GM12872 (cell line): ENCODE measurements at regions not wholly inside any gene's neighbourhood (a gene's known extent, or its start where the extent isn't known, plus 50 kb on each side); places are given as distances from the start of the nearest gene placed in this dataset.
A peak's percentile ranks its signal among the peaks of the same experiment; 100 is the strongest.

Experiments
- TF ChIP-seq, protein P1 (sequence below): IDR thresholded peaks from 3 replicates; pipeline ENCODE4 v1.5.1; 2011; ENCODE audit warnings: low read depth, mild to moderate bottlenecking, low read length, moderate library complexity; ENCODE audit not compliant: insufficient read depth

DNA sequence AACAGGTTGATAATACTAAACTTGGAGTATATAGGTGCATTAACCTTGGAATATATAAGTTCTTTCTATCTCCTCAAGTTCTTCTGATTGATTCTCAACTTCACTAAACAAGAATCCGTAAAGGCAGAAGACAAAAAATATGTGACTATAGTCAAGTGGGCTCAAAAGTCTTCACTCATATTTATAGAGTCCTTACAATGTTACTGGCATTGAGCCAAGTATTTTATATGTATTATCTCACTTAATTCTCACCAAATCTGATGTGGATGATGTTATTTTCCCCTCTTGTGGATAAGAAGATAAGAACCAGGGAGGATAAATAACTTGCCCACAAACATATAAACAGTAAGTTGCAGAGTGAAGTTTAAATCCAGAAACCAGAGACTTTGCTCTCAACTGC lies 486.9 kb downstream of the LRRIQ3 start:
- TF ChIP-seq, protein P1, sequence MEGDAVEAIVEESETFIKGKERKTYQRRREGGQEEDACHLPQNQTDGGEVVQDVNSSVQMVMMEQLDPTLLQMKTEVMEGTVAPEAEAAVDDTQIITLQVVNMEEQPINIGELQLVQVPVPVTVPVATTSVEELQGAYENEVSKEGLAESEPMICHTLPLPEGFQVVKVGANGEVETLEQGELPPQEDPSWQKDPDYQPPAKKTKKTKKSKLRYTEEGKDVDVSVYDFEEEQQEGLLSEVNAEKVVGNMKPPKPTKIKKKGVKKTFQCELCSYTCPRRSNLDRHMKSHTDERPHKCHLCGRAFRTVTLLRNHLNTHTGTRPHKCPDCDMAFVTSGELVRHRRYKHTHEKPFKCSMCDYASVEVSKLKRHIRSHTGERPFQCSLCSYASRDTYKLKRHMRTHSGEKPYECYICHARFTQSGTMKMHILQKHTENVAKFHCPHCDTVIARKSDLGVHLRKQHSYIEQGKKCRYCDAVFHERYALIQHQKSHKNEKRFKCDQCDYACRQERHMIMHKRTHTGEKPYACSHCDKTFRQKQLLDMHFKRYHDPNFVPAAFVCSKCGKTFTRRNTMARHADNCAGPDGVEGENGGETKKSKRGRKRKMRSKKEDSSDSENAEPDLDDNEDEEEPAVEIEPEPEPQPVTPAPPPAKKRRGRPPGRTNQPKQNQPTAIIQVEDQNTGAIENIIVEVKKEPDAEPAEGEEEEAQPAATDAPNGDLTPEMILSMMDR, result no peak

DNA sequence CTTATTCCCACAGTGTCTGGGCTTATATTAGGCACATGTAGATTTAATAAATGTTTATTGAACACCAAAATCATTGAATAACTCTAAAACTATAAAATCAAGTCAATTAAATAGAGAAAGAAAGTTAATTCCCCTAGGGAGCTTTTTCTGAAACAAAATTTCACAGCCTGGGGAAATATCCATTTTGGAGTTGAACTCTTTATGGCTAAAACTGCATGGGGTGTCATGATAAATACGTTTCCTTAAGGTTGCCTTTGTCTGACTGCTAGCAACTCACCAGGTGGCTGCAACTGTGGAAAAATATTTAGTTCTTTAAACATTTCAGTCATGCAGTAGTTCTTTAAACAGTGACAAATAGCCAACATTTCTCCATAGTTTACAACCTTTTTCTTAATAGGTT lies 496.1 kb downstream of the LRRIQ3 start:
- TF ChIP-seq, protein P1, result no peak

GRCh38 chr1:73676186-73676585 lies 521.8 kb downstream of the LRRIQ3 start:
- TF ChIP-seq, protein P1, result no peak

- TF ChIP-seq, protein P1, result peak; percentile 55
Measured at GRCh38 chr1:73674945-73675561, 522.9 kb downstream of the LRRIQ3 start.

GRCh38 chr1:73673971-73674370 lies 524.0 kb downstream of the LRRIQ3 start:
- TF ChIP-seq, protein P1, result no peak

DNA sequence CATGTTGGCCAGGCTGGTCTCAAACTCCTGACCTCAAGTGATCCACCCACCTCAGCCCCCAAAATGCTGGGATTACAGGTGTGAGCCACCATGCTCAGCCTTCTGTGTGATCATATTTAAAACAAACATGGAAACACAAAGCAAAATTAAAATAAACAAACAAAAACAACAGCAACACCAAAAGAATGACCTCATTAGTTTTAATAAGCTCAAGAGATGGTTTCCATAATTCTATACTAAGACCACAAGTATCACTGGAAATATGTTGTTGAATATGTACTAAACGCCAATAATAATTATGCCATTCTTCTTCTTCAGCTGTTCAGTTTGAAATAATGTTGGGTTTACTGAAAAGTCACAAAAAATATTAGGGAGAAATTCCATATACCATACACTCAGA lies 526.4 kb downstream of the LRRIQ3 start:
- TF ChIP-seq, protein P1, result no peak

DNA sequence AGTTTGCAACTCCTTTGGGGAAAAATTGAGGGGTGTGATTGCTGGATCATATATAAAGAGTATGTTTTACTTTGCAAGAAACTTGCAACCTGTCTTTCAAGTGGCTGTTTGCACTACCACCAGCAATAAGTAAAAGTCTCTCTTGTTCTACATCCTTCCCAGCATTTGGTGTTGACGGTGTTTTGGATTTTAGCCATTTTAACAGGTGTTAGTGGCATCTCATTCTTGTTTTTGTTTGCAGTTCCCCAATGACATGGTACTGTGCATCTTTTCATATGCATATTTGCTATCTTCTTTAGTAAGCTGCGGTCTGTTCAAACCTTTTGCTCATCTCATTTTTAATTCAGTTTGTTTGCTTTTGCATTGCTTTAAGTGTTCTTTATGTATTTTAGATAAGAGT lies 535.5 kb downstream of the LRRIQ3 start:
- TF ChIP-seq, protein P1, result no peak

DNA sequence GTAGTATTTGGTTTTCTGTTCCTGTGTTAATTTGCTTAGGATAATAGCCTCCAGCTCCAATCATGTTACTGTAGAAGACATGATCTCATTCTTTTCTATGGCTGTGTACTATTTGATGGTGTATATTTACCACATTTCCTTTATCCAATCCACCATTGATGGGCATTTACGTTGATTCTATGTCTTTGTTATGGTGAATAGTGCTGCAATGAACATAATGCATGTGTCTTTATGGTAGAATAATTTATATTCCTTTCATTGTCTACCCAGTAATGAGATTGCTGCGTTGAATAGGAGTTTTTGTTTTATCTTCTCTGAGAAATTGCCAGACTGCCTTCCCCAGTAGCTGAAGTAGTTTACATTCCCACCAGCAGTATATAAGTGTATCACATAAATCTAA lies 538.8 kb downstream of the LRRIQ3 start:
- TF ChIP-seq, protein P1, result no peak
